ENCODE measurements at regions not wholly inside any gene's neighbourhood (a gene's known extent, or its start where the extent isn't known, plus 50 kb on each side); places are given as distances from the start of the nearest gene placed in this dataset.
"Not testable (repeated sequence)": the region's sequence is repeated elsewhere in the genome, so short reads cannot be mapped to it uniquely, and the experiment has no call there.

DNA sequence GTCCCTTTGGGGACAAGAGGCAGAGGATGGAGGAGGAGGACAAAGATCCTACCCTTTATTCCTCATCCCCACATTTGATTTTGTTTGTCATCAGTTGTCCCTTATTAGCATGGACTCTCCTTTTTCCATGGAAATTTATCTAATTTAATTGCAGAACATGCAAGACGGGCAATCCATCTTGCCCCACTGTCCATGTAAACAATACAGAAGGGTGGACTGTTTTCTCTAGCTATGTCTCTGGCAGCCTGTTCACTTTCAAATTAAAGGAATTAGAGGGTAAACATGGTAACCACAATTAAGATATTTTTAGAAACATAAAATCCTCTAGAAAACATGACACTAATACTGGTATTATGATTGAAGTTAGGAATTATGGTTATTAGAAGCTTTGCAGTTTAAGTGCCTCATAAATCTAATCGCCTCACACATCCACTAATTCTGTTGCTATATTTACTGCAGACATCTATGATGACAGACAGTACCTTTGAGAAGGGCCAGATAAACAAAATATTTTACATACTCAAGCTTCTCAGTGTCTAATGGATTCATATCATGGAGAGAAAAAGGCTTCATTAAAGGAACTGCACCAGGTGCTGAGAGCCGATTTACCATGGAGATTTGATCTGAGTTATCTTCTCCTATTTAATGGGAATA is 215.5 kb downstream of the LNPK start:
- DNase-seq (ENCODE audit: low read depth): no peak
- no peak overlapping the region for H3K4me3 ChIP-seq (ENCODE audit: low read depth, low read length)
- TF ChIP-seq, protein P1, sequence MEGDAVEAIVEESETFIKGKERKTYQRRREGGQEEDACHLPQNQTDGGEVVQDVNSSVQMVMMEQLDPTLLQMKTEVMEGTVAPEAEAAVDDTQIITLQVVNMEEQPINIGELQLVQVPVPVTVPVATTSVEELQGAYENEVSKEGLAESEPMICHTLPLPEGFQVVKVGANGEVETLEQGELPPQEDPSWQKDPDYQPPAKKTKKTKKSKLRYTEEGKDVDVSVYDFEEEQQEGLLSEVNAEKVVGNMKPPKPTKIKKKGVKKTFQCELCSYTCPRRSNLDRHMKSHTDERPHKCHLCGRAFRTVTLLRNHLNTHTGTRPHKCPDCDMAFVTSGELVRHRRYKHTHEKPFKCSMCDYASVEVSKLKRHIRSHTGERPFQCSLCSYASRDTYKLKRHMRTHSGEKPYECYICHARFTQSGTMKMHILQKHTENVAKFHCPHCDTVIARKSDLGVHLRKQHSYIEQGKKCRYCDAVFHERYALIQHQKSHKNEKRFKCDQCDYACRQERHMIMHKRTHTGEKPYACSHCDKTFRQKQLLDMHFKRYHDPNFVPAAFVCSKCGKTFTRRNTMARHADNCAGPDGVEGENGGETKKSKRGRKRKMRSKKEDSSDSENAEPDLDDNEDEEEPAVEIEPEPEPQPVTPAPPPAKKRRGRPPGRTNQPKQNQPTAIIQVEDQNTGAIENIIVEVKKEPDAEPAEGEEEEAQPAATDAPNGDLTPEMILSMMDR (conservative IDR thresholded peaks at IDR 0.05; ENCODE audit: low read depth, low read length): no peak

DNA sequence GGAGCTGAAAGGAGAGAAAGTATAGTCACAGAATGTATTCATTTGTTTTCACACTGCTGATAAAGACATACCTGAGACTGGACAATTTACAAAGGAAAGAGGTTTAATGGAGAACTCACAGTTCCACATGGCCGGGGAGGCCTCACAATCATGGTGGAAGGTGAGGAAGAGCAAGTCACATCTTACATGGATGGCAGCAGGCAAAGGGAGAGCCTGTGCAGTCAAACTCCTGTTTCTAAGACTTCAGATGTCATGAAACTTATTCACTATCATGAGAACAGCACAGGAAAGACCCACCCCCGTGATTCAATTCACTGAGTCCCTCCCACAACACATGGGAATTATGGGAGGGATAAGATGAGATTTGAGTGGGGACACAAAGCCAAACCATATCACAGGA is 224.7 kb downstream of the LNPK start:
- not testable (repeated sequence) for DNase-seq (ENCODE audit: low read depth); H3K4me3 ChIP-seq (ENCODE audit: low read depth, low read length)

DNA sequence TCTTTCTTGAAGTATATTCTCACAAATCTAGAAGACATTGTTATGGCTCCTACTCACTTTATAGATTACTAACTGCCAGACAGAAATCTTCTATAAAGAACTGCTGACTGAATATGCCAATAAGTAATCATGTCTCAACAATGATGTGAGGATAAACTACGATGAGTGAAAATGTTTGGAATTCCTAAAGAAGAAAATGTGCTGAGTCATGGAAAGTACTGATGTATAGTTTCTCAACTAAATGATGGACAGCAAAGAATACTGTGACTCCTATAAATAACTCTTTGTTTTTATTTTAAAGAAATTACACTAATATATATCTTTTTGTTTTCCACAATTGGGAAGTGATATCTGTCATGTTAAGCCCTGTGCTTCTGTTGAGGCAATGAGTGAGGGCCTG is 232.9 kb downstream of the LNPK start:
- no peak for DNase-seq (ENCODE audit: low read depth)
- no peak overlapping the region for H3K4me3 ChIP-seq (ENCODE audit: low read depth, low read length)
- TF ChIP-seq, protein P1 (conservative IDR thresholded peaks at IDR 0.05; ENCODE audit: low read depth, low read length): no peak

DNA sequence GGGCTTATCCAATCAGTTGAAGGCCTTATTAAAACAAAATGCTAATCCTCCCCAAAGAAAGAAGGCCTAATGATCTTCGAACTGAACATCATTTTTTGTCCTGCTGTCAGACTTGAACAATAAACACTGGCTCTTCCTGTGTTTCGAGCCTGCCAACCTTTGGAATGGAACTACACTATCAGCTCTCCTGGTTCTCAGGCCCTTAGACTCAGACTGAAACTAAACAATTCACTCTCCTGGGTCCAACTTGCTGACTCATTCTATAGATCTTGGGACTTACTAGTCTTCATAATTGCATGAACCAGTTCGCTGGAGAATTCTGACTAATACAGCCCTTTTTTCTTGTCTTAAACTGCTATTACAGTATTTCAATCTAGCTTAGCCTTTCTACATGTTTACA is 235.2 kb downstream of the LNPK start:
- TF ChIP-seq, protein P1 (conservative IDR thresholded peaks at IDR 0.05; ENCODE audit: low read depth, low read length): no peak
- no peak overlapping the region for H3K4me3 ChIP-seq (ENCODE audit: low read depth, low read length)
- no peak for DNase-seq (ENCODE audit: low read depth)

DNA sequence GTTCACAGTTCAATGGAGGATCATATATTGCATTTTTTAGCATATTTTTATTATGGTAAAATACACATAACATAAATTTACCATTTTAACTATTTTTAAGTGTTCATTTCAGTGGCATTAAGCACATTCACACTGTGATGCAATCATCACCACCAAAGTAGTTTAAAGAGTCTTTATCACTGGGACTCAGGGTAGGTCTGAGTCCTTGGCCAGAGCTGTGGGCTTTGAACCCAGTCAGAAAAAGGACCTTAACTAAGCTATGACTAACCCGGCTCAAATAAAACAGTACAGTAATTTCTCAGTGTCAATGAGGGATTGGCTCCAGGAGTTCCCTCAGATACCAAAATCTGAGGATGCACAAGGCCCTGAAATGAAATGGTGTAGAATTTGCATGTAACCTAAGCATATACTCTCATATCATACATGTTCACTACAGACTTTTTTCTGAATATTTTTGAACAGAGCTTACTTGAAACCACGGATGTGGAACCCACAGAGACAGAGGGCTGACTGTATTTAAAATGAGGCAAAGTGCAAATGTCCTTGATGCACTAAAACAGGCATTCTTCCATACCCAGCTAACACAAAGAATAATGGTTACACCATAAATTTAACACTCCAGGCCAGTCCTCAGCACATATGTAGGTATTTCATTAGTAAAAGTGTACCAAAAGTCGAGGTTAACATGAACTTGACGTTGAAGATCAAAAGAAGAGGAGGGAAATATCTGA is 246.2 kb downstream of the LNPK start:
- no peak overlapping the region for H3K4me3 ChIP-seq (ENCODE audit: low read depth, low read length)
- TF ChIP-seq, protein P1 (conservative IDR thresholded peaks at IDR 0.05; ENCODE audit: low read depth, low read length): no peak
- DNase-seq (ENCODE audit: low read depth): no peak

DNA sequence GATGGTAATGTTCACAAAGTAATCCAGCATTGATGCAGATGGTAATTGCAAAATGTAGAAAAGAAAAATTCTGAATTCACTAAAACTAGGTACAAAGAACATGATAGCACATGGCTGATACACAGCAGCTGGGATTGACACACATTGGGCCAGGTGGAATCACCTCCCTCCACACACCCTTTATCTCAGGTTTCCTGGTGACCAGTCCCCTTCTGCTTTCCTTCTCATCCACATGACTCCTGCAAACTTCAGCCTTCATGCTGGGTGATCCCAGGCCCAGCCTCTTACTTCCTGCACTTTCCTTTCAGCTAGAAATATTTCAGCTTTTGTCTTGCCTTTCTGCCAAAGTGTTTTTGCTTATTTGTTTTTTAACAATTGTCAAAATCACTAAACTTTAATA is 246.9 kb downstream of the LNPK start:
- no peak overlapping the region for H3K4me3 ChIP-seq (ENCODE audit: low read depth, low read length)
- DNase-seq (ENCODE audit: low read depth): no peak
- TF ChIP-seq, protein P1 (conservative IDR thresholded peaks at IDR 0.05; ENCODE audit: low read depth, low read length): no peak

DNA sequence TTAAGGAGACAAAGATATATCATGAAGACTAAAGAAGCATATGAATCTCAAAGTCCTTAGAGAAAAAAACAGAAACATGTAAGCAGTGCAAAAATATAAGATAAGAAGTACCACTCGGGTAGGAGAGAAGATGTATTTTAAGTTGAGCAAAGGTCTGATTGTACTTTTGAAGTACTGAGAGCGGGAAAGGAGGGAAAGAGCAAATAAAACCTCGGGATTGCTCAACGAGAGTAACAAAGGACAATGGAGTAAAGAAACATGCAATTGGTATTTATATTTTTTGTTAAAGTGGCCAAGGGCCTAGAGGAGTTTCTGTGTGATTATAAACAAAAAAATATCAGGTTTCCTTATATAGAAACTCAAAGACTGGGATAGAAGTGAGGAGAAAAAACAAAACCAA is 251.9 kb downstream of the LNPK start:
- TF ChIP-seq, protein P1 (conservative IDR thresholded peaks at IDR 0.05; ENCODE audit: low read depth, low read length): no peak
- no peak for DNase-seq (ENCODE audit: low read depth)
- H3K4me3 ChIP-seq (ENCODE audit: low read depth, low read length): no peak overlapping the region
